HEK293 (cell line): ENCODE measurements at regions not wholly inside any gene's neighbourhood (a gene's known extent, or its start where the extent isn't known, plus 50 kb on each side); places are given as distances from the start of the nearest gene placed in this dataset.

ENCODE experiments used
- ATF2 ChIP-seq: fragments of 450-650 bp; formaldehyde crosslinking; IDR thresholded peaks from 2 replicates; pipeline ENCODE4 v1.5.1; 2016; ENCODE audit warnings: missing biosample characterization, missing genetic modification characterization, low read depth
- REST ChIP-seq: fragments of 450-650 bp; formaldehyde crosslinking; IDR thresholded peaks from 2 replicates; pipeline ENCODE4 v1.5.1; 2016; ENCODE audit warnings: missing biosample characterization, missing genetic modification characterization
- YY1 ChIP-seq: fragments of 450-650 bp; formaldehyde crosslinking; IDR thresholded peaks from 2 replicates; pipeline ENCODE4 v1.5.1; 2018; ENCODE audit warnings: missing biosample characterization, missing genetic modification characterization
- ZBTB44 ChIP-seq: fragments of 450-650 bp; IDR thresholded peaks from 2 replicates; pipeline ENCODE4 v1.5.1; 2018; ENCODE audit warnings: missing biosample characterization, mild to moderate bottlenecking, missing genetic modification characterization
- ZNF473 ChIP-seq: fragments of 450-650 bp; formaldehyde crosslinking; IDR thresholded peaks from 2 replicates; pipeline ENCODE4 v1.5.1; 2017; ENCODE audit warnings: missing biosample characterization, missing genetic modification characterization
- ZNF639 ChIP-seq: fragments of 450-650 bp; formaldehyde crosslinking; IDR thresholded peaks from 2 replicates; pipeline ENCODE4 v1.5.1; 2016; ENCODE audit warnings: missing biosample characterization, missing genetic modification characterization

- TF ChIP-seq ZNF473 (tag by site-specific recombination) (no peak), ZBTB44 (tag by site-specific recombination) (no peak), ATF2 (tag by site-specific recombination) (no peak), ZNF639 (tag by site-specific recombination) (no peak), REST (tag by site-specific recombination) (no peak), YY1 (no peak)
Observed at GRCh38 chr15:62945063-62945462, 97.5 kb upstream of the TPM1 start.
